DMS114 treated with DMSO at 0.1 percent for 48 hours (cell line): ENCODE measurements at regions not wholly inside any gene's neighbourhood (a gene's known extent, or its start where the extent isn't known, plus 50 kb on each side); places are given as distances from the start of the nearest gene placed in this dataset.

Experiments used
- DNase-seq: peaks from one replicate; lab custom pipeline; 2025; ENCODE audit not compliant: unreplicated experiment; lab: John Stamatoyannopoulos, UW

DNA sequence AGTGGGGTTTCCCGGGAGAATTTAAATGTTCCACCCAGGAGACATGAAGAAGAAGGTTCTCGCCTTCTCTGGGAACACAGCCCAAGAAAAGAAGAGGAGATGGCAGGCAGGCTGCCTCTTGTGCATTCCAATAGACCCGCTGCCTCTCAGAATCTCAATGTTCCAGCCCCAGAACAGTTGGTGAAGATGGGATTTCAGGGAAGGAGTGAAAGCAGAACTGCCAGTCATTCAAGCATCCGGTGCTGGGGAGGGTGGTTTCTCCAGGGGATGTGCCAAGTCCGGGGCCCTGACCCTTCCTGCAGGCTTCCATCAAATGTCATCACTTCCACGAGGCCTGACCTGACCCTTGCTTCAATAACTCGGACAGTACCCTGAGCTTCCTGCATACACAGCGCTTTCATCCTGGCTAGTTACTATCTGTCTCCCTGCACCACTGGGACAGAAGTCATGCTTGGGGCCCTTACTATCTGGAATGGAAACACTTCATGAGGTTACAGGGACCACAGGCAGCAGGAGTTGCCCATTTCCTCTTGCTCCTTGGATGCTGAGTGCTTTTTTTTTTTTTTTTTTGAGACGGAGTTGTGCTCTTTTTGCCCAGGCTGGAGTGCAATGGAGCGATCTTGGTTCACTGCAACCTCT is 386.6 kb upstream of the POU3F1 start:
- no peak for DNase-seq

DNA sequence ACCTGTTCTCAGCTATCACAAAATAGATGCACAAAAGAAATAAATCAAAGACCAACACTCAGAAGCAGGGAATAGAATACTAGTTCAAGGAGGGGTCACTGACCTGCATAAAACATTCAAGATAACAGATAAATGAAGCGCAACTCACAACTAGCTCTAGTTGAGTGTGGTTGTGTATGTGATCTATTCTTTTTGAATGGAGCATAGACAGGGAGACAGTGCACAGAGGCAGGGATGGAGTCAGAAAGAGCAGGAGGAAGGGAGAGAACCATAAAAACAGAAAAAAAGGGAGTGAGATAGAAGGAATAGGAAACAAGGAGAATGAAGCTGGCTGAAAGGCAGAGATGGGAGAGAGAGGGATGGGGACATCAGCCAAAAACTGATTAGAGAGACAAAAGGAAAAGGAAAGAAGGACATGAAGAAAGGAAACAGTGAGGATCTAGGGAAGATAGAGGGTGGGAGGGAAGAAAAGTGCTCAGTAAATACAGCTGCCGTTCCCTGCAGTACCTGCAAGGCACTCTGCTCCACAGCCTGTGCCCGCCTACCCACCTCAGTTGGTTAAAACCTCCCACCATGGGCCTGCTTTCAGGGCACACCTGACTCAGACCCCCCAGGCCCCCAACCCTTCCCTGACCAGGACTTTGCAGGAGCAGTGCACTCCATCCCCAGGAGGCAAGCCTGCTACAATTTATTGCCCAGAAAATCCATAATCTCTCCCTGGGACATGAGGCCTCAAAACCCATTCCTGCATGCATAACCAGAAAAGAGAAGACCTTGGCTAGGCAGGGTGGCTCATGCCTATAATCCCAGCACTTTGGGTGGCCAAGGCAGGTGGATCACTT is 385.2 kb upstream of the POU3F1 start:
- no peak for DNase-seq

DNA sequence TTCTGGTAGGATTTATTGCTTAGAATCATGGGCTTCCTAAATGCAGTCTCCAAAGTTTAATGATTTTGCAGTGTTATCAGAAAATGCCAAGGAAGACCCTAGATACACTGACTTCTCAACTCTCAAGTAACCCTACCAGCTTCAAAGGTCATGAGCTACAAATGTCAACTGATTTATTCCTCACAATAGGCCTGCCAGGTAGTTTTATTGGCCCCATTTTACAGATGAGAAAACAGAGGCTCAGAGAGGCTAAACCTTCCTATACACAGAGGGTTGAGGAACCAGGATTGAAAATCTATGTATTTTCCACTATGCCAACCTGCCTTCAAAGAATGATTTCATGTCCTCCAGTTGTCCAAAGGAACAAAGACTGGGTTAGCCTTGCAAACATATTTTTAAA is 384.4 kb upstream of the POU3F1 start:
- no peak for DNase-seq

- DNase-seq = no peak
Observed at GRCh38 chr1:38424677-38425076, 378.1 kb upstream of the POU3F1 start.

- no peak for DNase-seq
Observed at GRCh38 chr1:38420666-38421065, 374.1 kb upstream of the POU3F1 start.

- DNase-seq = no peak
Observed at GRCh38 chr1:38418195-38419030, 371.8 kb upstream of the POU3F1 start.

DNA sequence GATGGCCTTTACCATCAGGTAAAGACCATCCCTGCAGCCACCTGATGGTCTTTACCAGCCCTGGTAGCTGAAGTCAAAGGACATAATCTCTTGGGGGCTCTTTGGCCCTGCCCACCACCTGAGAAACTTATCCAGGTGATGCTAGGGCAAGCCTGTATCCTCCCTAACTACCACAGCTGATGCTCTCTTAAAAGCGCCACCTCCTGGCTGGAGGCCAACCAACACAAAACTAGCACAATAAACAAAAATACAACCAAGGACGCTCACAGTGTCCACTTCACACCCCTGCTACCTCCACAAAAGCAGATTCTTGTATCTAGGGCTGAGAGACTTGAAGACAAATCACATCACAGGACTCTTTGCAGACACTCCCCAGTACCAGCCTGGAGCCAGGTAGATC is 357.1 kb upstream of the POU3F1 start:
- no peak for DNase-seq

DNA sequence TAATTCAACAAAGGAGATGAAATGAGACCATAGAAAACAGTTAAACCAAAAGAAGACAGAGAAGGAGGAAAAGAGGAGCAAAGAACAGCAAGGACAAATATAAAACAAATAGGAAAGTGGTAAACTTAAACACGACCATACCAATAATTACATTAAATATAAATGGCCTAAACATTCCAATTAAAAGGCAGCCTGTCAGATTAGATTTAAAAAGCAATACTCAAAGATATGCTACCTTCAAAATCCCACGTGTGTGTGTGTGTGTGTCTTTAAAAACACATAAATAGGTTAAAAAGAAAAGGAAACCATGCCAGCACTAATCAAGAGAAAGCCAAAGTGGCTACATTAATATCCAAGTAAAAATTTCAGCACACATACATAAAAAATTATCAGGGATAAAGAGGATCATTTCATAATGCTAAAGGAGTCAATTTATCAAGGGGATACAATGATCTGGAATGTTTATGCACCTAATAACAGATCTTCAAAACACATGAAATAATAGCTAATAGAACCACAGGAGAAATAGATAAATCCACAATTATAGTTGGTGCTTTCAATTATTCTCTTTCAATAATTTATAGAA is 355.7 kb upstream of the POU3F1 start:
- DNase-seq = no peak

GRCh38 chr1:38396606-38397005 is 350.0 kb upstream of the POU3F1 start:
- no peak for DNase-seq

GRCh38 chr1:38394303-38394702 is 347.7 kb upstream of the POU3F1 start:
- DNase-seq = no peak

DNA sequence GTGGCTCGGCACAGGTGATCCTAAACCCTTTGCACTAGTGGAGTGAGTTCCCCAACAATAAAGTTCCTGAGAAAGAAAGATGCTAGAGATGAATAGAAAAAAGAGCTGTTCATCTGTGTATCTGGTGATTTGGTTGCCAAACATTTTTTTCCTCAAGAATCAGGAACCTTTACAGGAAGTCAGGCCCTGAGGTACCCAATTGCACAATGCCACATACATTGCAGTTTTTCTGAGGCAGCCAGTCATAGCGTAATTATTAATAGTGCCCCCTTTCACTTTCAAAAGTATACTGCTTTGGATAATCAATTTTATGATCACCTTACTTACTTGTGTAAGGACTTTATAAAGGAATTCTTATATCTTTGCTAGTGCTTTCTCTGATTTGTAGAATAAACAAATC is 346.3 kb upstream of the POU3F1 start:
- no peak for DNase-seq

DNA sequence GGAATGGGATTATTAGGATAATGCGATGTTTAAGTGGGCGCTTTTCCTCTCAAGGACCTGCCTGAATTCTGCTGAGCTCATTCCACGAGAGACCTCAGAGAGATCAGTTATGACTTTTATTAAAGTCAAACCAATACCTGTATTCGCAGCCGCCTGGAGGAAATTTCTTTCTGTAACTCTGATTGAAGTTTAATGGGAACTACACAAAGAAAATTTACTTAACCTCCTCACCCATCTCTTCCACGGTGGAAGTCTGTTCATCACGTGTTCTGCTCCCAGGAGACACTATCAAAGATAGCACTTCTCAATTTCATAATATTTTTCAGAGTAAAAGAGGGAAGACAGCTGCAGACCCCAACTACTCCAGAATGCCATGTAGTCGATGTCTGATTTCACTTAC is 334.7 kb upstream of the POU3F1 start:
- DNase-seq = no peak

GRCh38 chr1:38376577-38376976 is 330.0 kb upstream of the POU3F1 start:
- no peak for DNase-seq

DNA sequence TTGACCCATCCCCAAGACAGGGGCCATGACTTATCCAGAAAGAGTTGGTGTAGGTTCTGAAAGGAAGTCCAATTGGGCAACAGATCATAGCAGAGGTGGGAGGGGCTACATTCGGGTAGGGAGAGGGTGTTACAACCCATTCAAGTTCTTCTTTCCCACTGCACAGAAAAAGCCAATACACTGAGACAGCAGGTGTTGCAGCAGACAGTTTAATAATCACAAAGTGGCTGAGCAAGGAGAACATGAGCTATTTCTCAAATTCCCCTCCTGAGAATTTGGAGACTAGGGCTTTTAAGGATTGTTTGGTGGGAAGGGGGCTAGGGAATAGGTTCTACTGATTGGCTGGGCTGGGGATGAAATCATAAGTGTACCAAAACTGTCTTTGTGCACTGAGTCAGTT is 328.4 kb upstream of the POU3F1 start:
- DNase-seq = no peak

- DNase-seq = no peak
Observed at GRCh38 chr1:38371505-38371844, 324.9 kb upstream of the POU3F1 start.

- DNase-seq = no peak
Observed at GRCh38 chr1:38370716-38371504, 324.3 kb upstream of the POU3F1 start.

DNA sequence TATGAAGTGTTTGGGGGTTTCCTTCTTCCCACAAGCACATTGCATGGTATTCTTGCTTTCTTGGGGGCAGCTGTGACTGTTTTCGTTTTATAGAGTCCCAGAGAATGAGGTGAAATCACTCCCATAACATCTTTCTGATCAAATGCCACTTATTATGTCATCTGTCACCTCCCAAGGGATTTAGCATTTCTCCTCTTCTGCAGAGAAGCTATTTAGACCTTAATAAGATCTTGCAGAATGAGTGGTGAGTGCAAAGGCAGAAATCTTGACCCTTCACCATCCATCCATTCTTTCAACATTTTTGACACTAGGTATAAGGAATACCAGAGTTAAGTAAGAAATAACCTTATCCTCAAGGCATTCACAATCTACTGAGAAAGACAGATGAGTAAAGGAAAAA is 318.6 kb upstream of the POU3F1 start:
- DNase-seq = no peak

GRCh38 chr1:38361566-38361965 is 315.0 kb upstream of the POU3F1 start:
- DNase-seq = no peak

DNA sequence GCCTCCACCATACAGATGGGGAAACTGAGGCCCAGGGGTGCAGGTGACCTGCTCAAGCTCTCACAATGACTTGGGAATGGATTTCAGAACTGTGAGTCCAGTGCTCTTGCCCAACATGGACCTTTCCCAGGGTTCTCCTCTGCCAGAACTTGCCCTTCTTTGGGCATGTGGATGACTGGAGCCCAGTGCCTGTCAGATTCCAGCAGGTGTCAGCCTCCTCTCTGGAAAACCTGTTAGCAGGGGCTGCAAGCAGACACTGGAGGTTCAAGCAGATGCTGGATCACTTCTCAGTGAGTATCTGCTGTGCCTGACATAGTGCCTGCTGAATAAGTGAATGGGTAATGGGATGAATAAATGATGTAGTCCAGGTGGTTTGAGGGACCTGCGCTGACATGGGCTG is 314.2 kb upstream of the POU3F1 start:
- no peak for DNase-seq

GRCh38 chr1:38353956-38354355 is 307.4 kb upstream of the POU3F1 start:
- no peak for DNase-seq

DNA sequence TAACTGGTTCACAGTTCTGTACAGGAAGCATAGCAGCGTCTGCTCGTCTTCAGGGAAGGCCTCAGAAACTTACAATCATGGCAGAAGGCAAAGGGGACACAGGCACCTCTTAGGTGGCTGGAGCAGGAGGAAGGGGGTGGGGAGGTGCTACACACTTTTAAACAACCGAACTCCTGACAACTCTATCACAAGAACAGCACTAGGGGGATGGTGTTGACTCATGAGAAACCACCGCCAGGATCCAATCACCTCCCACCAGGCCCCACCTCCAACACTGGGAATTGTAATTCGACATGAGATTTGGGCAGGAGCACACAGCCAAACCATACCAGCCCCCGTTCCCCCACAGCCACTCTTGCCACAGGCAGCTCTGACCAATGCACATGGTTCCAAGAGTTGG is 306.3 kb upstream of the POU3F1 start:
- no peak for DNase-seq
